ENCODE measurements at regions not wholly inside any gene's neighbourhood (a gene's known extent, or its start where the extent isn't known, plus 50 kb on each side); places are given as distances from the start of the nearest gene placed in this dataset.
"Not testable (repeated sequence)": the region's sequence is repeated elsewhere in the genome, so short reads cannot be mapped to it uniquely, and the experiment has no call there.

DNA sequence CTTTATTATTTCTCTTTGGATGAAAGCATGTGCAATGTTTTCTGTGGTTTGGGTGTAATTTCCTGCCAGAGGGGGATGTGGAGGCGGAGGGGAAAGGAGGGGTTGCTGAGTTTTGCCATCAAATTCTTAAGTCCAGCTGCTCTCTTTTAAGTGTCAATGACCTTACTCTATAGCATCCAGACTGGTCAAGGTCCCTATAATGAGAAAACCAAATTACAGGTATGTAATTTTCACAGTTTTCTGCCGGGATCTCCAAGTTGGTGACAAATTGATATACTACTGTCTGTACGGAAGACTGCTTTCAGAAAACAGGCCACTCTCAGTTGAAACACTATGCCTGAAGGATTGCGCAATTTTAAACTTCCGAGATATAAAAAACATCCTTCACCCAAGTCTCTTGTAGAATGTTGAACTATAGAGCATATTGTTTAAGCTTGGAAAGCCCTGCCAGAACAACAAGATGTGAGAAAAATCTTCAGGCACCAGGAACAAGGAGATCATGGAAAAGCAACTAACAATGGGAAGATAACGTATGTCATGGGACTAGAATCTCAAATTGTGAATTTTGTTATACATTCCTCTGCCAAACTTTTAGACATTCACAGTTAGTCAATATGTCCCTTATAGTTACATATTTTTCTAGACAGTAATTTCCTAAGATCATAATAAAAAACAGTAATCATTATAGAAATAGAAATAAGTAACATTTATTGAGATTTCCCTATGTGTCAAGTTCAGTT lies 300.7 kb upstream of the SATB1 start:
- DNase-seq, result peak in 1 of 2 experiments; percentile 25

- DNase-seq, result no peak
Measured at GRCh38 chr3:18724456-18724855, 299.3 kb upstream of the SATB1 start.

- DNase-seq, result no peak
Measured at GRCh38 chr3:18723206-18723810, 298.2 kb upstream of the SATB1 start.

- DNase-seq, result no peak
Measured at GRCh38 chr3:18720543-18720942, 295.4 kb upstream of the SATB1 start.

- no peak for DNase-seq
Measured at GRCh38 chr3:18717598-18717997, 292.5 kb upstream of the SATB1 start.

GRCh38 chr3:18716821-18717220 lies 291.7 kb upstream of the SATB1 start:
- DNase-seq, result no peak

GRCh38 chr3:18716101-18716500 lies 291.0 kb upstream of the SATB1 start:
- DNase-seq, result no peak

DNA sequence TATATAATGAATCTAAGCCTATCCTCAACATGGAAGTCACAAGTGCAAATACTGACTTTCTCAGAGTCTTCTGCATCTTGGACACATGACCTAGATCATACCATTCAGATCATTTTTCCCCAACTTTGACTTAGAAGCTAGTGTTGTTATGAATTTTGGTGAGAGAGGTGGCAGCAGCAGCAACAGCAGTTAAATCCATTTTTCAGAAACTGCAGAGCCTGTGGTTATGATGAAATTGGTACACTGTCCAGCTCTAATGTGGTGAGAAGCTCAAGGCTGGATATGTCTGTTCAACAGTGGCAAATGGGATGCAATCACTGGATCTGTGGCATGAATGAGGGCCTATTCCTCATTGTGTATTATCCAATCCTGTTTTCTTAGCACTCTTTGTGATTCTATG lies 290.1 kb upstream of the SATB1 start:
- no peak for DNase-seq

GRCh38 chr3:18713577-18713951 lies 288.4 kb upstream of the SATB1 start:
- DNase-seq, result no peak

DNA sequence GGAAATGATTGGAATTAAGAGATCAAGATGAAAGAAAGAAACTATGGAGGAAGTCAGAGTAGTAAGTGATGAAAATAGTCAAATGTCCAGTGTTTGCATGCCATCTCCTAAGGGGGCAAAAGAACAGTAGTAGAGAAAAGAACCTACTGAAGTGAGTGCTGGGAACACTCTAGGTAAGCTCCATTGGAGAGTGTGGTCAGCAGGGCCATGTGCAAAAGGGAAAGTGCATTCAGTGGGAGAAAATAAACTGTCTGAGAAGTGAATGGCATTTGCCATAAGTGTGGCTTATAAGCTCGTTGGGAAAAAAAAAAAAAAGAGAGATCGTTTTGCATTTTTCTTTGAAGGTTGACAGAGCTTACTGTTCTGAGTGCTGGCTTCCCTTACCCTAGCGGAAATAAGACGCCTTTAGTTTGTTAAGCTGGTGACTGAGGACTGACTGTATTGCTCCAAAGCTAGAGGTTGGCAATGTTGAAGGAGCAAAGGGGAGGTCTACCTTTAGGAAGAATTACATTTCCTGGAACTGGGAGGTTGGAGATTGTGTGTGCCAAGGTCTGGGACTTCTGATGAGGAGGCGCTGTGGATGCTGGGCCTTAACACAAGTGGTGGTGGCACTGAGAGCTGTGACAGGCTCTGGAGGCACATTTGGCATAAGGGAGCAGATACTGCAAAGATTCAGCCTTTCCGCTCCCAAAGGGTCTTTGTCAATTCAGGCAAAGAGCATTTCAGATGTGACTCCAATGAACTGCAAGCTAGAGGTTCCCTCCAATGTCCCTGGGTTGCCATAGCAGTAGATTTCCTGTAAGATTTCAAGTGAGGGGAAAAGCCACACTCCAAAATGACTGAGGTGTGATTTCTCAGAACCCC lies 287.8 kb upstream of the SATB1 start:
- DNase-seq, result no peak

DNA sequence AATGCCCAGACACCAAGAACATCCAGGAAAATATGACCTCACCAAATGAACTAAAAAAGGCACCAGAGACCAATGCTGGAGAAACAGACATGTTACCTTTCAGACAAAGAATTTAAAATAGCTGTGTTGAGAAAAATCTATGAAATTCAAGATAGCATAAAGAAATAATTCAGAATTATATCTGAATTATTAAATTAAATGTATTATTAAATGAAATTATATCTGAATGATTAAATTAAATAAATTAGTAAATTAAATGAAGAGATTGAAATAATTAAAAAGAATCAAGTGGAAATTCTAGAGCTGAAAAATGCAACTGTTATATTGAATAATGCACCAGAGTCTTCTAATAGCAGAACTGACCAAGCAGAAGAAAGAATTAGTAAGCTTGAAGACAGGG lies 279.2 kb upstream of the SATB1 start:
- no peak for DNase-seq

- no peak for DNase-seq
Measured at GRCh38 chr3:18703798-18704197, 278.7 kb upstream of the SATB1 start.

DNA sequence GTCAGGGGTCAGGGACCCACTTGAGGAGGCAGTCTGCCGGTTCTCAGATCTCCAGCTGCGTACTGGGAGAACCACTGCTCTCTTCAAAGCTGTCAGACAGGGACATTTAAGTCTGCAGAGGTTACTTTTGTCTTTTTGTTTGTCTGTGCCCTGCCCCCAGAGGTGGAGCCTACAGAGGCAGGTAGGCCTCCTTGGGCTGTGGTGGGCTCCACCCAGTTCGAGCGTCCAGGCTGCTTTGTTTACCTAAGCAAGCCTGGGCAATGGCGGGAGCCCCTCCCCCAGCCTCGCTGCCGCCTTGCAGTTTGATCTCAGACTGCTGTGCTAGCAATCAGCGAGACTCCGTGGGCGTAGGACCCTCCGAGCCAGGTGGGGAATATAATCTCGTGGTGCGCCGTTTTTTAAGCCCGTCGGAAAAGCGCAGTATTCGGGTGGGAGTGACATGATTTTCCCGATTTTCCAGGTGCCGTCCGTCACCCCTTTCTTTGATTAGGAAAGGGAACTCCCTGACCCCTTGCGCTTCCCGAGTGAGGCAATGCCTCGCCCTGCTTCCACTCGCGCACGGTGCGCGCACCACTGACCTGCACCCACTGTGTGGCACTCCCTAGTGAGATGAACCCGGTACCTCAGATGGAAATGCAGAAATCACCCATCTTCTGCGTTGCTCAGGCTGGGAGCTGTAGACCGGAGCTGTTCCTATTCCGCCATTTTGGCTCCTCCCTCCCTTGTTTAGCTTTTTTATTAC lies 268.6 kb upstream of the SATB1 start:
- DNase-seq, result not testable (repeated sequence)

DNA sequence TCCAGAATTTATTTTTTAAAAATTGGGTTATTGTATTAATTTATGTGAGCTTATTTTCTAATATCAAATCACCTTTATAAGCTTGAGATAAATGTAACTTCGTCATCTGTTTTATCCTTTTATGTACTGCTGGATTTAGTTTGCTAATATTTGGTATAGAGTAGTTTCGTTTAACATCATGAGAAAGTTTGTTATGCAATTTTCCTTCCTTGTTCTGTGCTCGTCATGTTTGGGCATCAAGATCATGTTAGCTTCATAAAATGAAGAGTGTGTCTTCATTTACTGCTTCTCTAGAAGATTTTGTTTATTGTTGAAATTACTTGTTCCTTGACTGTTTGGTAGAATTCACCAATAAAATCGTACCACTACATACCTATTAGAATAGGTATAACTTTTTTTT lies 262.1 kb upstream of the SATB1 start:
- no peak for DNase-seq

DNA sequence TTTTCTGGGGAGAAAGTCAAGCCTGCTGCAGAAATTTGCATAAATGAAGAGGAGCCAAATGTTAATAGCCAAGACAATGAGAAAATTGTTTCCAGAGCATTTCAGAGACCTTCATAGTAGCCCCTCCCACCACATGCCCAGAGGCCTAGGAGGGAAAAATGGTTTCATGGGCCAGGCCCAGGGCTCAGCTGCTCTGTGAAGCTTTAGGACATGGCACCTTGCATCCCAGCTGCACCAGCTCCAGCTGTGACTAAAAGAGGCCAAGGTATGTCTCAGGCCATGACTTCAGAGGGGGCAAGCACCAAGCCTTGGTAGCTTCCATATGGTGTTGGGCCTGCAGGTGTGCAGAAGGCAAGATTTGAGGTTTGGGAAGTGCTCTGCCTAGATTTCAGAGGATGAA lies 258.8 kb upstream of the SATB1 start:
- no peak for DNase-seq

GRCh38 chr3:18681818-18682345 lies 256.7 kb upstream of the SATB1 start:
- no peak for DNase-seq

DNA sequence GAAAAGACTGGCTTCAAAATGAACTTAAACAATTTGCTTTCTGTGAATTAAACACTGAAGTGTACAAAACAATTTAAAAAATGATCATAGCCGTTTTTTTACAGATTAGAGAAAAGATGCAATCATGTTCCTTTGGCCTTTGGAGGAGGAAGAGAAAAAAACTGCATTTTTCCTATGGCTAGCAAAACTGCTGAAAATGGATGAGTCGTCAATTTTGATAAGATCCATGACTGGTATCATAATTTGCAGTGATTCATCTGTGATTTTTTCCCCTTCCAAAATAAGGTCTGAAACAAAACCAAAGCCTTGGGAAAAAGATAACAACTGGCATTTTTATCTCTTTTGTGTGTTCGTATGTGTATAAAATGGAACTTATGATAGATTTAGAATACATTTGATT lies 255.6 kb upstream of the SATB1 start:
- no peak for DNase-seq

DNA sequence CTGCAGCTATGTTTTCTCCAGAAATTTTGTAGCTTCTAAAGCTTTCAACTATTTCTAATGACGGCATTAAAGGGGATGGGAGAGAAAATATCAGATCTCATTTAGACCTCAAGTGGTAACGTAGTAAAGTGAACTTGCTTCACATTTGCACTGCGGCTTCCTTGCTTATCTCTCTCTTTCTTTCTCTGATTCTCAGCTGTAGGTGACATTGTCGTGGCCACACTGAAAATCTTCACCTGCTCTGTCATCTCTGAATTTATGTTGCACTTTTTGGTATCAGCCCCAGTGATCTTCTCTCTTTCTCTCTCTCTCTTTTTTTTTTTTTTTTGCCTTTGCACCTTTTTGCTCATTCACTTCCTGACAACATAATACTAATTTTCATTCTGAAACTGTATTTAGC lies 254.1 kb upstream of the SATB1 start:
- DNase-seq, result no peak

DNA sequence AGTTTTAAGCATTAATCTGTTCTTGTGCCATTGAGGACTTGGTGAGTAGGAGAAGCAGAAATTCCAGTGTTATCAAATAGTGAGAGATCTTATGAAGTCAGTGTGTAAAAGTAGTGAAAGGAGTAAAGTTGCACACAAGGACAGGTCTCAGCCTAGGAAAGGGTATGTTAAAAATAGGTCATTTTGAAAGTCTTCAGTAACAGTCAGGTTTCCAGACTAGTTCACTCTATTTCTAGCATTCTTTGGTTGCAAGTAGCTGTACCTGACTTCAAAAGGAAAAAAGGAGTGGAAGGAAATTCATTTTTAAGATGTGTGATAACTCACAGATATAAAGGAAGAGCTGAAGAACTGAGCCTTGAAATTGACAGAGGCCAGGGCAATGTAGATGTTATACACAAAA lies 250.1 kb upstream of the SATB1 start:
- DNase-seq, result no peak

- no peak for DNase-seq
Measured at GRCh38 chr3:18672561-18672960, 247.4 kb upstream of the SATB1 start.

GRCh38 chr3:18670759-18671158 lies 245.6 kb upstream of the SATB1 start:
- no peak for DNase-seq

DNA sequence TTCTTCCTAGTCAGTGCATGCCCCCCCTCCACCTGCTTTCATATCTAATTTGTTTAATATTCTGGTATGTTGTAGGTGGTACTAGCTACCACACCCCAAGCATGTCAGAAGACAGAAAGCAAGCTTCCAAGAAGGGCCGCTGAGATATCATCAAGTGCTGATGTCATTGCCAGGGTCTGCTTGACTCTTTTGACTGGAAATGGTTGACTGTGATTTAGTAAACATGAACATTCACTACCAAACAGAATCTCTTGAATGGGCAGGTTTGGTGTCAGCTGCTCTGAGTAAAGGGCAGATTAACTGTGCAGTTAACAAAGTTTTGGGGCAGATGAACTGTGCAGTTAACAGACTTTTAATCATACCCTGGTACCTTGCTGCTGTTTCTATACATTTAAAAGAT lies 244.2 kb upstream of the SATB1 start:
- DNase-seq, result no peak

DNA sequence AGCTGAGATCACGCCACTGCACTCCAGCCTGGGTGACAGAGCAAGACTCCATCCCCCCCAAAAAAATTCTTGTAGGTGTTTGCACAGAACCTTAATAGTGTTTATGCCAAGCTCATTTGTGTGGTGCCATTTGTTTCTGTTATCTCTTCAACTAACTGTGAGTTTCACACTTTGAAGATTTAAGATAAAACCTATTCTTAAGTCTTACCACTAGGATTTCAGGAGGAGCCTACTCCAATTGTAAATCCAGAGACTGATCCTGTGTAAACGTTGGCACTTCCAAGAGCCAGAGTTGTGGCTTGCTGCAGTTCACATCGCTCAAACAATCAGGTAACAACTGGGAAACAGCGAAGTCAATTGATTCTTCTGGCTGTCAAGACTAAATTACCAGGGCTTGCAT lies 242.4 kb upstream of the SATB1 start:
- DNase-seq, result no peak

All from activated CD4-positive, alpha-beta T cell treated with anti-CD3 and anti-CD28 coated beads, Interleukin-2, amount 50 U/mL, for 4 hours (primary cell).